ENCODE measurements at regions not wholly inside any gene's neighbourhood (a gene's known extent, or its start where the extent isn't known, plus 50 kb on each side); places are given as distances from the start of the nearest gene placed in this dataset.

DNA sequence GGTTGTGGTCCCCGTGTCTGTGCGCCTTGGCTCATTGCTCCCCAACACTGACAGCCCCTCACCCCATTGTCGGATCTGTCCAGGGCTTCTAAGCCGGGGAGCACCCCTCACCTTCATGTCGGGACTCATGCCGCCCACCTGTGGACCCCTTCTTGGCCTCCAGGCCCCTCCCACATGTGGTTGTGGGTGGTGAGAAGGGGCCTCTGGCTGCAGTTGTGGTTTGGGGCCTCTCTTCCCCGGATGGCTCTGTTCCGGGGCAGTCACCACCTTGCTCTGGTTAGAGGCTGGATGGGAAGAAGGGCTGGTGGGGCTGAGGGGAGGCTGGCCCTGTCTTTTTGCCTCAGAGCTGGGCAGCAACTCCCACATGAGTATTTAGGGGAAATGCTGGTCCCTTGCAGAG is 158.6 kb upstream of the C1orf174 start:
- no peaks in the 10 kb centered on the region for H3K4me1 ChIP-seq (ENCODE audit: insufficient read depth, low read length)
- no peak overlapping the region for H3K27ac ChIP-seq (ENCODE audit: low read length)
- H3K36me3 ChIP-seq (ENCODE audit: insufficient read depth, low read length): no peaks in the 10 kb centered on the region
- H3K4me2 ChIP-seq (ENCODE audit: insufficient read depth, low read length): no peak overlapping the region
- no peak for TF ChIP-seq EZH2 (IDR thresholded peaks at IDR 0.05; ENCODE audit: borderline replicate concordance, low read depth, low read length, severe bottlenecking)
- TF ChIP-seq, protein P1, sequence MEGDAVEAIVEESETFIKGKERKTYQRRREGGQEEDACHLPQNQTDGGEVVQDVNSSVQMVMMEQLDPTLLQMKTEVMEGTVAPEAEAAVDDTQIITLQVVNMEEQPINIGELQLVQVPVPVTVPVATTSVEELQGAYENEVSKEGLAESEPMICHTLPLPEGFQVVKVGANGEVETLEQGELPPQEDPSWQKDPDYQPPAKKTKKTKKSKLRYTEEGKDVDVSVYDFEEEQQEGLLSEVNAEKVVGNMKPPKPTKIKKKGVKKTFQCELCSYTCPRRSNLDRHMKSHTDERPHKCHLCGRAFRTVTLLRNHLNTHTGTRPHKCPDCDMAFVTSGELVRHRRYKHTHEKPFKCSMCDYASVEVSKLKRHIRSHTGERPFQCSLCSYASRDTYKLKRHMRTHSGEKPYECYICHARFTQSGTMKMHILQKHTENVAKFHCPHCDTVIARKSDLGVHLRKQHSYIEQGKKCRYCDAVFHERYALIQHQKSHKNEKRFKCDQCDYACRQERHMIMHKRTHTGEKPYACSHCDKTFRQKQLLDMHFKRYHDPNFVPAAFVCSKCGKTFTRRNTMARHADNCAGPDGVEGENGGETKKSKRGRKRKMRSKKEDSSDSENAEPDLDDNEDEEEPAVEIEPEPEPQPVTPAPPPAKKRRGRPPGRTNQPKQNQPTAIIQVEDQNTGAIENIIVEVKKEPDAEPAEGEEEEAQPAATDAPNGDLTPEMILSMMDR (IDR thresholded peaks at IDR 0.05; ENCODE audit: borderline replicate concordance, extremely low read depth, low read length, poor library complexity, severe bottlenecking): no peak
- no peak overlapping the region for H2AFZ ChIP-seq (ENCODE audit: low read depth, low read length)
- DNase-seq (no peak), ATAC-seq (ENCODE audit: insufficient read depth, low read depth) (no peak)
- no peak overlapping the region for H3K9ac ChIP-seq (ENCODE audit: low read depth, low read length)
- H3K27me3 ChIP-seq (ENCODE audit: insufficient read depth, low read length, poor library complexity): no peaks in the 10 kb centered on the region
- H3K79me2 ChIP-seq (ENCODE audit: insufficient read depth, low read length): no peaks in the 10 kb centered on the region
- no peak overlapping the region for H3K4me3 ChIP-seq (ENCODE audit: low read depth in 1 of 2, low read length in 2 of 2)
- no peaks in the 10 kb centered on the region for H3K9me3 ChIP-seq (ENCODE audit: insufficient read depth, low read length, severe bottlenecking)
- H4K20me1 ChIP-seq (ENCODE audit: insufficient read depth, low read length): no peaks in the 10 kb centered on the region

DNA sequence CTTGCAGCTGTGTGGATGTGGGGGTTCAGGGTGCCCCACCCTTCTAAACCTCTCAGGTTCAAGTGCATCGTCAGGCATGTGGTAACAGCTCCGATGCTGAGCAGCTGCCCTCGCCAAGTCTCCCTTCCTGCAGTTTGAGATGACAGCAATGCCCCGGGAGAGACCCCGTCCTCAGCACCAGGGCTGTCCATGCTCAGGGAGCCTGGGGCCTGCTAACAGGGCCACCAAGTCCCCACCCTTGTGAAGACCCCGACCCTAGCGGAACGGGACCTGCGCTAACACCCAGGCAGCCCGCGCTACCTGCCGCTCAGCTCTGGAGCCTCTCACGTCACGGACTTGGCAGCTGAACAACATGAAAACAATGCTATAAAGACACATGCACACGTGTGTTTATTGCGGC is 159.2 kb upstream of the C1orf174 start:
- TF ChIP-seq, protein P1 (IDR thresholded peaks at IDR 0.05; ENCODE audit: borderline replicate concordance, extremely low read depth, low read length, poor library complexity, severe bottlenecking): no peak
- TF ChIP-seq EZH2 (IDR thresholded peaks at IDR 0.05; ENCODE audit: borderline replicate concordance, low read depth, low read length, severe bottlenecking): no peak
- H3K9ac ChIP-seq (ENCODE audit: low read depth, low read length): no peak overlapping the region
- no peak overlapping the region for H3K4me3 ChIP-seq (ENCODE audit: low read depth in 1 of 2, low read length in 2 of 2)
- H3K4me2 ChIP-seq (ENCODE audit: insufficient read depth, low read length): no peak overlapping the region
- H3K36me3 ChIP-seq (ENCODE audit: insufficient read depth, low read length): no peaks in the 10 kb centered on the region
- H3K79me2 ChIP-seq (ENCODE audit: insufficient read depth, low read length): no peaks in the 10 kb centered on the region
- H3K9me3 ChIP-seq (ENCODE audit: insufficient read depth, low read length, severe bottlenecking): no peaks in the 10 kb centered on the region
- DNase-seq (no peak), ATAC-seq (ENCODE audit: insufficient read depth, low read depth) (no peak)
- H2AFZ ChIP-seq (ENCODE audit: low read depth, low read length): no peak overlapping the region
- H3K4me1 ChIP-seq (ENCODE audit: insufficient read depth, low read length): no peaks in the 10 kb centered on the region
- H4K20me1 ChIP-seq (ENCODE audit: insufficient read depth, low read length): no peaks in the 10 kb centered on the region
- no peak overlapping the region for H3K27ac ChIP-seq (ENCODE audit: low read length)
- H3K27me3 ChIP-seq (ENCODE audit: insufficient read depth, low read length, poor library complexity): no peaks in the 10 kb centered on the region

DNA sequence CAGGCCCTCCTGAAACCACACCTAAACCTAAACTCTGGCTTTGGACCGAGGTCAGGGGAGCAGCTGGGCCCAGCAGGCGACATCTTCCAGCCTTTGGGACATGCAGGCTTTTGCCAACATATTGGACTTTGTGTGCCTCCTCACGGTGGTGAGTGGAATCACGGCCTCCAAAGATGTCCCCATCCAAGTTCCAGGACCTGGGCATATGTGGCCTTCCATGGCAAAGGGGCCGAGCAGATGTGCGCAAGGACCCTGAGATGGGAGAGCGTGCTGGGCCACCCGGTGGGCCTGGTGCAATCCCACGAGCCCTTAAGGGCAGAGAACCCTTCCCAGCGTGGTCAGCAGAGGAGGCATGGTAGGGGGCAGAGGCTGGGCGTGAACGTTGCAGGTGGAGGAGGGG is 160.8 kb upstream of the C1orf174 start:
- no peak overlapping the region for H2AFZ ChIP-seq (ENCODE audit: low read depth, low read length)
- no peaks in the 10 kb centered on the region for H3K9me3 ChIP-seq (ENCODE audit: insufficient read depth, low read length, severe bottlenecking)

More for the DNA sequence above, 160.8 kb upstream of the C1orf174 start:
- DNase-seq: no peak
- Histone ChIP-seq H3K79me2 (ENCODE audit: insufficient read depth, low read length) (no peaks in the 10 kb centered on the region), H3K4me2 (ENCODE audit: insufficient read depth, low read length) (no peak overlapping the region), H3K27me3 (ENCODE audit: insufficient read depth, low read length, poor library complexity) (no peaks in the 10 kb centered on the region), H3K9ac (ENCODE audit: low read depth, low read length) (no peak overlapping the region), H4K20me1 (ENCODE audit: insufficient read depth, low read length) (no peaks in the 10 kb centered on the region), H3K27ac (ENCODE audit: low read length) (no peak overlapping the region), H3K36me3 (ENCODE audit: insufficient read depth, low read length) (no peaks in the 10 kb centered on the region), H3K4me1 (ENCODE audit: insufficient read depth, low read length) (no peaks in the 10 kb centered on the region), H3K4me3 (ENCODE audit: low read depth in 1 of 2, low read length in 2 of 2) (no peak overlapping the region)
- no peak for TF ChIP-seq EZH2 (IDR thresholded peaks at IDR 0.05; ENCODE audit: borderline replicate concordance, low read depth, low read length, severe bottlenecking)
- TF ChIP-seq, protein P1 (IDR thresholded peaks at IDR 0.05; ENCODE audit: borderline replicate concordance, extremely low read depth, low read length, poor library complexity, severe bottlenecking): no peak
- ATAC-seq (ENCODE audit: insufficient read depth, low read depth): no peak

All from DND-41 (cell line).